Neural progenitor cell (in vitro differentiated cells): ENCODE measurements at regions not wholly inside any gene's neighbourhood (a gene's known extent, or its start where the extent isn't known, plus 50 kb on each side); places are given as distances from the start of the nearest gene placed in this dataset.

Experiments used
- DNase-seq: peaks from one replicate; pipeline ENCODE4 v3.0.0-alpha.2; 2016; ENCODE audit warnings: low spot score
- H2AFZ ChIP-seq: fragments of 200-600 bp; sonication (generic); replicated peaks from 2 replicates; pipeline ENCODE4 v1.6.1; 2016; ENCODE audit warnings: antibody characterized with exemption
- H3F3A ChIP-seq: fragments of 200-600 bp; sonication (generic); 2 replicates; pipeline ENCODE4 v1.6.1; 2016; ENCODE audit warnings: antibody characterized with exemption, low read depth
- H3K27ac ChIP-seq: fragments of 200-600 bp; sonication (generic); 2 replicates; pipeline ENCODE4 v1.5.1; 2016; ENCODE audit warnings: mild to moderate bottlenecking
- H3K27me3 ChIP-seq: fragments of 200-600 bp; sonication (generic); 2 replicates; pipeline ENCODE4 v1.6.1; 2016; ENCODE audit warnings: mild to moderate bottlenecking, moderate library complexity
- H3K36me3 ChIP-seq: fragments of 200-600 bp; sonication (generic); 2 replicates; pipeline ENCODE4 v1.5.1; 2016
- H3K4me1 ChIP-seq: fragments of 200-600 bp; sonication (generic); 2 replicates; pipeline ENCODE4 v1.6.1; 2016; ENCODE audit warnings: mixed run types
- H3K4me2 ChIP-seq: fragments of 200-600 bp; sonication (generic); 2 replicates; pipeline ENCODE4 v1.6.1; 2016
- H3K4me3 ChIP-seq: fragments of 200-600 bp; sonication (generic); 2 replicates; pipeline ENCODE4 v1.5.1; 2016
- H3K79me2 ChIP-seq: fragments of 200-600 bp; sonication (generic); 2 replicates; pipeline ENCODE4 v1.6.1; 2016; ENCODE audit warnings: low read depth
- H3K9ac ChIP-seq: fragments of 200-600 bp; sonication (generic); 2 replicates; pipeline ENCODE4 v1.6.1; 2016
- H3K9me3 ChIP-seq: fragments of 200-600 bp; sonication (generic); 2 replicates; pipeline ENCODE4 v1.5.1; 2016; ENCODE audit warnings: low read depth
- H4K20me1 ChIP-seq: fragments of 200-600 bp; sonication (generic); 2 replicates; pipeline ENCODE4 v1.6.1; 2016; ENCODE audit warnings: low read depth
- H3K27ac Mint-ChIP-seq: 3 replicates; pipeline ENCODE4 v1.8.0; 2021; ENCODE audit warnings: mixed read lengths
- H3K27me3 Mint-ChIP-seq: 2 replicates; pipeline ENCODE4 v1.8.0; 2022; ENCODE audit warnings: low read depth, mild to moderate bottlenecking, inconsistent platforms, moderate library complexity, mixed read lengths; ENCODE audit not compliant: insufficient read depth
- H3K36me3 Mint-ChIP-seq: 3 replicates; pipeline ENCODE4 v1.8.0; 2021; ENCODE audit warnings: mixed read lengths
- H3K4me1 Mint-ChIP-seq: 3 replicates; pipeline ENCODE4 v1.8.0; 2021; ENCODE audit warnings: mixed read lengths
- H3K4me3 Mint-ChIP-seq: 3 replicates; pipeline ENCODE4 v1.8.0; 2021; ENCODE audit warnings: mild to moderate bottlenecking, moderate library complexity, mixed read lengths
- H3K9me3 Mint-ChIP-seq: 3 replicates; pipeline ENCODE4 v1.8.0; 2020; ENCODE audit warnings: mixed read lengths
- EZH2 ChIP-seq: fragments of 200-600 bp; sonication (generic); IDR thresholded peaks from 2 replicates; pipeline ENCODE4 v1.6.1; 2017; ENCODE audit warnings: antibody characterized with exemption, mild to moderate bottlenecking, moderate library complexity
- EZH2phosphoT487 ChIP-seq: fragments of 200-600 bp; sonication (generic); IDR thresholded peaks from 2 replicates; pipeline ENCODE4 v1.6.1; 2017; ENCODE audit warnings: antibody characterized with exemption
- TF ChIP-seq, protein P1 (sequence below): fragments of 200-600 bp; sonication (generic); IDR thresholded peaks from 2 replicates; pipeline ENCODE4 v1.5.1; 2017; ENCODE audit warnings: antibody characterized with exemption, mild to moderate bottlenecking

DNA sequence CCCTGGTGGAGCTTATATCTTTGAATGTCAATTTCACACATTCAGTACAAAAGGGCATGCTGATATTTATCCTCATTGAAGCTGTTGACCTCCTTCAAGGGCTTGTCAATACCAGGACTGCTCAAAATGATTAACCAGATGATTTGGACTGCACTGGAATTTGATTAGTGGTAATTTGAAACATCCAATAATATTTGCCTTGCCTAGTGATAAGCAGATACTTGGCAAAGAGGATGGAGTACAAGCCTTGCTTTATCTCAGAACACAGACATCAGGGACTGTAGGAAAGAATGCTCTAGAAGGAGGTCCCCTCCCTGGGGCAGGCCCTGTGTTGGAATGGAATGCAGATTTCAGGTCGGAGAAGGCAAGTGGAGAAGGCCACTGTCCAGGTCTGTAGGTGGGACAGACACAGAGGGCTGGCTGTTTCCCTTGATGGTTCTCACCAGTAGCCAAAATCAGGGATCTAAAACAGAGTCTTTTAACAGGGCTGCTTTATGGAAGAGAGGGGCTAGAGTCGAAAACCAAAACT, 64.8 kb upstream of the ZNF648 start:
- Histone ChIP-seq H2AFZ (no peak overlapping the region), H3K4me1 (no peaks in the 10 kb centered on the region), H3K4me2 (no peak overlapping the region), H3K27me3 (no peaks in the 10 kb centered on the region), H3K27ac (no peak overlapping the region), H3K9me3 (no peaks in the 10 kb centered on the region), H3K9ac (no peak overlapping the region), H3K36me3 (no peaks in the 10 kb centered on the region), H3F3A (no peaks in the 10 kb centered on the region), H4K20me1 (no peaks in the 10 kb centered on the region), H3K79me2 (no peaks in the 10 kb centered on the region), H3K4me3 (no peak overlapping the region)
- Mint-ChIP-seq H3K4me1 (peaks cover 5% of the 10 kb centered on the region), H3K4me3 (no peak overlapping the region), H3K27ac (no peak overlapping the region), H3K9me3 (no peaks in the 10 kb centered on the region), H3K27me3 (peaks cover 4% of the 10 kb centered on the region), H3K36me3 (no peaks in the 10 kb centered on the region)
- DNase-seq, result no peak
- TF ChIP-seq EZH2phosphoT487, result no peak
- TF ChIP-seq, protein P1, sequence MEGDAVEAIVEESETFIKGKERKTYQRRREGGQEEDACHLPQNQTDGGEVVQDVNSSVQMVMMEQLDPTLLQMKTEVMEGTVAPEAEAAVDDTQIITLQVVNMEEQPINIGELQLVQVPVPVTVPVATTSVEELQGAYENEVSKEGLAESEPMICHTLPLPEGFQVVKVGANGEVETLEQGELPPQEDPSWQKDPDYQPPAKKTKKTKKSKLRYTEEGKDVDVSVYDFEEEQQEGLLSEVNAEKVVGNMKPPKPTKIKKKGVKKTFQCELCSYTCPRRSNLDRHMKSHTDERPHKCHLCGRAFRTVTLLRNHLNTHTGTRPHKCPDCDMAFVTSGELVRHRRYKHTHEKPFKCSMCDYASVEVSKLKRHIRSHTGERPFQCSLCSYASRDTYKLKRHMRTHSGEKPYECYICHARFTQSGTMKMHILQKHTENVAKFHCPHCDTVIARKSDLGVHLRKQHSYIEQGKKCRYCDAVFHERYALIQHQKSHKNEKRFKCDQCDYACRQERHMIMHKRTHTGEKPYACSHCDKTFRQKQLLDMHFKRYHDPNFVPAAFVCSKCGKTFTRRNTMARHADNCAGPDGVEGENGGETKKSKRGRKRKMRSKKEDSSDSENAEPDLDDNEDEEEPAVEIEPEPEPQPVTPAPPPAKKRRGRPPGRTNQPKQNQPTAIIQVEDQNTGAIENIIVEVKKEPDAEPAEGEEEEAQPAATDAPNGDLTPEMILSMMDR, result no peak
- TF ChIP-seq EZH2, result no peak

DNA sequence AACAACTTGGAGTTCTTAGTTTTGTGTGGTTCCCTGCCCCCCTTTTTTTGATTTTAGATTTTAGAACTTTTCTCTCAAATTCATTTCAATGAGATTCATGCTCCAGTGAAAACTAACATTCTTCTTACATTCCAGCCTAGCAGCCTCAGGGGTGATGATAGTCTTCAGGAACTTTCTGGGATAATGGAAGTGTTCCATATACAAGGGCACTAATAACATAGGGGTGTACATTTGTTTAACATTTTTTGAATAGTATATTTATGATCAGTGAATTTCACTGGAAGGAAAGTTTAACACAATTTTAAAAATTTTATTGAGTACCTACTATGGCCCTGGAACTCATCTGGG, 61.4 kb upstream of the ZNF648 start:
- no peak for DNase-seq
- no peak overlapping the region for H3K4me3 Mint-ChIP-seq

DNA sequence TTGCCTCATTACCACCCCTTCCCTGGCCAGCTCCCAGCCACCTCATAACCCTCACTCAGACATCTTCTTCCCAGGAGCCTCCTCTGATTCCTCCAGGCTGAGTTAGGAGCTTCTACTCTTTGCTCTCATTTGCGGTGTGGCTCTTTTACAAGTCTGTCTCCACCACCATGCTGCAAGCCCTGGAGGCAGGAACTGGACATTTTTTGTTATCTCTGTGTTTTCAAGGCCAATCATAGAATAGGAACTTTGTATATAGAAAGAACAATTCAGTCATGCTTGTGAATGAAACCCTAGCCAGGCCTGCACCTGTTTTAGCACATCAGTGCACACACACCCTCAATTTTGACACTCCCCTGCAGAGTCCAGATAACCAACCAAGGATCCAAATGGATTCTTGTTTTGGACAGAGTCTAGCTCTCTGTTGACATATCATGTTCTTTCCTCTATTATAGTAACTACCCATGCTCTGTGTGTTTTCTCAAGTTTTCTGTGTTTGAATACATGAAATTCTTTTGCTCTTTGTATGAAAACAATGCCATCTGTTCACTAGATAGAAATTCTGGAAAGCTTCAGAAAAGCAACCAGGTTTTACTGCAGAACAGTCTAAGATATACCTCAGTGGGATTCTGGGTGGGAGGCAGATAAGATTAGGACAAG, 60.9 kb upstream of the ZNF648 start:
- no peak overlapping the region for H3K27ac ChIP-seq

More for the DNA sequence above, 61.4 kb upstream of the ZNF648 start:
- Histone ChIP-seq H3K4me1 (no peaks in the 10 kb centered on the region), H3K79me2 (no peaks in the 10 kb centered on the region), H3K9ac (no peak overlapping the region), H3K4me3 (no peak overlapping the region), H3K4me2 (no peak overlapping the region), H3K27me3 (no peaks in the 10 kb centered on the region), H2AFZ (no peak overlapping the region), H4K20me1 (no peaks in the 10 kb centered on the region), H3F3A (no peaks in the 10 kb centered on the region), H3K36me3 (no peaks in the 10 kb centered on the region), H3K27ac (no peak overlapping the region), H3K9me3 (no peaks in the 10 kb centered on the region)
- no peaks in the 10 kb centered on the region for H3K9me3 Mint-ChIP-seq
- TF ChIP-seq EZH2phosphoT487, result no peak
- H3K36me3 Mint-ChIP-seq, result no peaks in the 10 kb centered on the region
- H3K27me3 Mint-ChIP-seq, result peaks cover 6% of the 10 kb centered on the region
- peaks cover 5% of the 10 kb centered on the region for H3K4me1 Mint-ChIP-seq
- no peak overlapping the region for H3K27ac Mint-ChIP-seq

DNA sequence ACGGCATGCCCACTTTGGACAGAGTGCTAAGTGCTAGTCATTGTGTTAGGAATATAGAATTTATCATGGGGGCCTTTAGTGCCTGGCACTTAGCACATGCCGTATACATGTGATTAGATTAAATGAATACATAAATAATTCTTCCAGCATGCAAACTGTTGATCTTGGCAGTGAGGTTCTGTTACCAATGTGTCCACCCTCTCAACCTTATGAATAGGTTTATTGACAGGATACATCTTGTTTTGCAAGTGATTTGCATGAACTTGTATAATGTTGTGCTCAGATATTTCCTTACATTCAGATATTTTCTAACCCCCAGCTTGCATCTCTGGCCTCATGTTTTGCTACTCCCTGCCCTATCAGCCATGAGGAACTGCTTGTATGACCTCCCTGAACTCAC, 60.3 kb upstream of the ZNF648 start:
- Histone ChIP-seq H3K27me3 (no peaks in the 10 kb centered on the region), H3K4me3 (no peak overlapping the region), H3K27ac (no peak overlapping the region), H2AFZ (no peak overlapping the region), H3K9ac (no peak overlapping the region), H3K9me3 (no peaks in the 10 kb centered on the region), H3K36me3 (no peaks in the 10 kb centered on the region), H3K4me1 (no peaks in the 10 kb centered on the region), H3F3A (no peaks in the 10 kb centered on the region), H4K20me1 (no peaks in the 10 kb centered on the region), H3K4me2 (no peak overlapping the region), H3K79me2 (no peaks in the 10 kb centered on the region)
- Mint-ChIP-seq H3K9me3 (no peaks in the 10 kb centered on the region), H3K36me3 (no peaks in the 10 kb centered on the region), H3K27me3 (peaks cover 6% of the 10 kb centered on the region), H3K4me3 (no peak overlapping the region), H3K27ac (peak overlapping the region; percentile 62), H3K4me1 (peaks cover 5% of the 10 kb centered on the region)
- TF ChIP-seq EZH2, result no peak
- TF ChIP-seq EZH2phosphoT487, result no peak
- TF ChIP-seq, protein P1, result no peak
- DNase-seq, result no peak

More for the DNA sequence above, 60.9 kb upstream of the ZNF648 start:
- TF ChIP-seq EZH2 (no peak), EZH2phosphoT487 (no peak)
- TF ChIP-seq, protein P1, result no peak
- no peaks in the 10 kb centered on the region for H3K79me2 ChIP-seq
- Mint-ChIP-seq H3K4me1 (peaks cover 5% of the 10 kb centered on the region), H3K27ac (peak overlapping the region; percentile 62), H3K36me3 (no peaks in the 10 kb centered on the region), H3K4me3 (no peak overlapping the region), H3K9me3 (no peaks in the 10 kb centered on the region), H3K27me3 (peaks cover 6% of the 10 kb centered on the region)
- H3K4me3 ChIP-seq, result no peak overlapping the region
- H3K4me2 ChIP-seq, result no peak overlapping the region
- no peak for DNase-seq
- no peaks in the 10 kb centered on the region for H3F3A ChIP-seq
- H4K20me1 ChIP-seq, result no peaks in the 10 kb centered on the region
- H3K4me1 ChIP-seq, result no peaks in the 10 kb centered on the region
- H3K27me3 ChIP-seq, result no peaks in the 10 kb centered on the region
- H3K36me3 ChIP-seq, result no peaks in the 10 kb centered on the region
- H3K9me3 ChIP-seq, result no peaks in the 10 kb centered on the region
- H2AFZ ChIP-seq, result no peak overlapping the region
- H3K9ac ChIP-seq, result no peak overlapping the region
